Astrocyte of the cerebellum (primary cell): ENCODE measurements at regions not wholly inside any gene's neighbourhood (a gene's known extent, or its start where the extent isn't known, plus 50 kb on each side); places are given as distances from the start of the nearest gene placed in this dataset.
"Not testable (repeated sequence)": the region's sequence is repeated elsewhere in the genome, so short reads cannot be mapped to it uniquely, and the experiment has no call there.

Experiments used
- DNase-seq: peaks from one replicate; pipeline ENCODE4 v3.0.0-alpha.2; 2011; ENCODE audit warnings: low read depth
- H3K4me3 ChIP-seq: 2 replicates; pipeline ENCODE4 v1.5.1; 2011; ENCODE audit warnings: mild to moderate bottlenecking, low read depth, low read length, moderate library complexity
- in situ Hi-C: cut with HindIII; loops from 2 replicates; pipeline ENCODE4 v1.10.0; 2017; ENCODE audit warnings: low sequenced_read_pairs
- TF ChIP-seq, protein P1 (sequence below): IDR thresholded peaks from 2 replicates; pipeline ENCODE4 v1.5.1; 2012; ENCODE audit warnings: low read length, low read depth, moderate library complexity, mild to moderate bottlenecking; ENCODE audit errors: missing control alignments

DNA sequence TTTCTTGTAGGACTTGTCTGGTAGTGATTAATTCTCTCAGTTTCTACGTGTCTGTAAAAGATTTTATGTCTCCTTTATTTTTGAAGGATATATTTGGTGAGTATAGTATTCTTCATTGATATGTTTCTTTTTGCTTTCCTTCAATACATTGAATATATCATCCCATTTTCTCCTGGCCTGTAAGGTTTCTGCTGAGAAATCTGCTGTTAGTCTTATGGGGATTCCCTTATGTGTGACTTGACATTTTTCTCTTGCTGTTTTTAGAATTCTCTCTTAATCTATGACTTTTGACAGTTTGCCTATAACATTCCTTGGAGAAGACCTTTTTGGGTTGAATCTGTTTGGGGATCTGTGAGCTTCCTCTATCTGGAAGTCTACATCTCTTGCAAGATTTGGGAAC is 281.0 kb upstream of the MEIS1 start:
- no peak for DNase-seq
- no peak overlapping the region for H3K4me3 ChIP-seq
- in situ Hi-C loops = no loop called here
- TF ChIP-seq, protein P1, sequence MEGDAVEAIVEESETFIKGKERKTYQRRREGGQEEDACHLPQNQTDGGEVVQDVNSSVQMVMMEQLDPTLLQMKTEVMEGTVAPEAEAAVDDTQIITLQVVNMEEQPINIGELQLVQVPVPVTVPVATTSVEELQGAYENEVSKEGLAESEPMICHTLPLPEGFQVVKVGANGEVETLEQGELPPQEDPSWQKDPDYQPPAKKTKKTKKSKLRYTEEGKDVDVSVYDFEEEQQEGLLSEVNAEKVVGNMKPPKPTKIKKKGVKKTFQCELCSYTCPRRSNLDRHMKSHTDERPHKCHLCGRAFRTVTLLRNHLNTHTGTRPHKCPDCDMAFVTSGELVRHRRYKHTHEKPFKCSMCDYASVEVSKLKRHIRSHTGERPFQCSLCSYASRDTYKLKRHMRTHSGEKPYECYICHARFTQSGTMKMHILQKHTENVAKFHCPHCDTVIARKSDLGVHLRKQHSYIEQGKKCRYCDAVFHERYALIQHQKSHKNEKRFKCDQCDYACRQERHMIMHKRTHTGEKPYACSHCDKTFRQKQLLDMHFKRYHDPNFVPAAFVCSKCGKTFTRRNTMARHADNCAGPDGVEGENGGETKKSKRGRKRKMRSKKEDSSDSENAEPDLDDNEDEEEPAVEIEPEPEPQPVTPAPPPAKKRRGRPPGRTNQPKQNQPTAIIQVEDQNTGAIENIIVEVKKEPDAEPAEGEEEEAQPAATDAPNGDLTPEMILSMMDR = no peak

DNA sequence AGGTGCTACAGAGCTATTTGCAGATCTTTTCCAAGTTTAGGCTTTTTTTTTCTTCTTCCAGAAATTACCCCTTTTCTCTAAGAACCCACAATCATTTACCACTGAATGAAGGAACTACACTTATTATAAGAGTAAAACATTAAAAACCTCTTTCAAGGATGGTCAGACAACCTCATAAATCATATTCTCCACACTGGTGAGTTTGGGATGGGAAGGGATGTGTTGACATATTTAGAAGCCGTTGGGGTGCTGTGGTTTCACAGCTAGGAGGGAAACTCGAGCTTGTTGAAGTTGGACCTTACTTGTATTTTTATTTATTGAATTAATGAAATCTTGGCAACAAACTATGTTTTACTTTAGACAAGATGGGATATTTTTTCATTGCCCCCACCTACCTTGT is 289.4 kb upstream of the MEIS1 start:
- in situ Hi-C loops = no loop called here
- TF ChIP-seq, protein P1 = no peak
- no peak for DNase-seq
- H3K4me3 ChIP-seq = no peak overlapping the region

DNA sequence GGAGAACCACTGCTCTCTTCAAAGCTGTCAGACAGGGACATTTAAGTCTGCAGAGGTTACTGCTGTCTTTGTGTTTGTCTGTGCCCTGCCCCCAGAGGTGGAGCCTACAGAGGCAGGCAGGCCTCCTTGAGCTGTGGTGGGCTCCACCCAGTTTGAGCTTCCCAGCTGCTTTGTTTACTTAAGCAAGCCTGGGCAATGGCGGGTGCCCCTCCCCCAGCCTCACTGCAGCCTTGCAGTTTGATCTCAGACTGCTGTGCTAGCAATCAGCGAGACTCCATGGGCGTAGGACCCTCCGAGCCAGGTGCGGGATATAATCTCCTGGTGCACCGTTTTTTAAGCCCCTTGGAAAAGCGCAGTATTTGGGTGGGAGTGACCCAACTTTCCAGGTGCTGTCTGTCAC is 290.6 kb upstream of the MEIS1 start:
- in situ Hi-C loops, H3K4me3 ChIP-seq, DNase-seq: not testable (repeated sequence)

DNA sequence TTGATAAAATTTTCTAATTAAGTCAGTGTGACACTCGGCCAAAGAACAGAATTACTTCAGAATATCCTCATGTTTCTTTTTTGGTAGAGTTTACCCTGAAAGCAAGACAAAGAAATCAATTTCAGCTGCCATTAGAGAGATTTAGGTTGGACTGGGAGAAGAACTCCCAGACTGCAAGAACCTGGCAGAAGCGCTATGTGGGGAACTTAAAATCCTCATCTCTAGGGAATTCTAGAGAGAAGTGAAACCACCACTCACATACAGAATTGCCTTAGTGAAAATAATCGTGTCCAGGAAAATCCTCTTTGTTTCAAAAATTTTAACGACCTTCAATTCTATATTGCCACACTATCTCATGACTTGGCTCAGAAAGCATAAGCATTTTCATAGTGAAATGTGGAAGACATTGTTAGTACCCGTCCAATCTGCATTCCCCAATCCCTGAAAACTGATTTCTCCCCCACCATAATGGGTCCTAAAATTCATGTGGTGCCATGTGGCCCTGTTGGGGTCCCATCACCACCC is 297.3 kb upstream of the MEIS1 start:
- in situ Hi-C loops = no loop called here
- TF ChIP-seq, protein P1 = no peak
- DNase-seq = no peak
- H3K4me3 ChIP-seq = no peak overlapping the region

DNA sequence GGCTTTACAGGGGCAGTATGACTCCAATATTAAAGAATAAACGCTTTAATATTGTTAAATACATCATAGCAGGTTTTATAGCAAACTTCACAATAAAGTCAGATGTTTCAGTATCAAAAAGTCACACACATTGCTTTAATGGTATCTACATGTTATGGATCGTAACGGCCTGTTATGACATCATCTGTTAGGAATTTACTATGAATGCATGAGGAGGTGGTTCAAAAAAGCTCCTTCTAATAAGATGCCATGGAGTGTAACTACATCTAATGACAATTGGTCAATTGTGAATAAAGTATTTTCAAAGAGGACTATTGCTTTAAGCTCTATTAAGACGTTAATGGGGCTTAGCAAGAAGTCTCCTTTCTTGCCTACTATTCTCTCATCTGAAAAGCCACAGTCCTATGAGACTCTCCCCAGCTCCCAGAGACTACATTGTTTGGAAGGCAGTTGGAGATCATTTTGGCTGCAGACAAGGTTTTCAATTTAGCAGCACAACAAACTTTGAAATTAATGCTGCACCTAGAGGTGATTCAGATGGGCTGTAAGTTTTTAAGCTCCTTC is 300.7 kb upstream of the MEIS1 start:
- no peak for DNase-seq
- TF ChIP-seq, protein P1 = no peak

DNA sequence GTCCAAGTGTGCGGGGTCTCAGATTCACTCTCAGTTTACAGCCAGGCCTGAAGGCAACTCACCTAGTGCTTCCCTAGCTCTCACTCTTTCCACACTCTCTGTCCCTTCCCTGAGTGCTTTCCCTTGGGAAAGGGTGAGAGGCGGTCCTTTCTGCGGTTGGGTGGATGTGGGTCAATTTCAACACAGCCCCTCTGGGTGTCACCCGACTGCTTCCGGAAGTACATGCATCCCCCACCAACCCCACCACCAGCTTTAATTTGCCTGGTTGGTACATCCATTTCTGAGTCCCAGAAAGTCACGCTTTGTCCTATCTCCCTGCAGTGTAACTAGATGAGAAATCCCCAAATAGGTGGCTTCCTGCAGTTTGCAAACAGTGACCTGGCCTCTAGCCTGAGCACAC is 307.3 kb upstream of the MEIS1 start:
- in situ Hi-C loops = no loop called here
- no peak overlapping the region for H3K4me3 ChIP-seq
- TF ChIP-seq, protein P1 = no peak
- DNase-seq = no peak

More for the DNA sequence above, 300.7 kb upstream of the MEIS1 start:
- no peak overlapping the region for H3K4me3 ChIP-seq
- in situ Hi-C loops = no loop called here

DNA sequence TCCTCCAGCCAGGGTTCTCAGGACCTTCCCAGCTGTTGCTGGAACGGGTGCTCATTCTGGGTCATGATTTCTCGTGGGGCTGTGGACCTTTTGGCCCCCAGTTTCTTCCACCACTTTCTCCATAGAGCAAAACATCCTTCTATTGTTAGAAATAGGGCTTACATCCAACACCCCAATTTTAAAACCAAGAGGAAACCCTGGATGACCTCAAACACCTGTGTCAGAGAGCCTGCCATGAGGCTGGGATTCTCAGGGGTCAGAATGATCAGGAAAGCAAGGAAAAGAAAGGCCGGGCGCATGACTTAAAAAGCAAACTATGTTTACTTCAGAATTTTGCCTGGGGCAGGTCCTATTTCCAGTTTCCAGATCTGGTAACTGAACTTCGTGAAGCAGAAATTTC is 307.9 kb upstream of the MEIS1 start:
- in situ Hi-C loops = no loop called here
- H3K4me3 ChIP-seq = no peak overlapping the region
- DNase-seq = no peak
- TF ChIP-seq, protein P1 = no peak
